ENCODE measurements at regions not wholly inside any gene's neighbourhood (a gene's known extent, or its start where the extent isn't known, plus 50 kb on each side); places are given as distances from the start of the nearest gene placed in this dataset.

DNA sequence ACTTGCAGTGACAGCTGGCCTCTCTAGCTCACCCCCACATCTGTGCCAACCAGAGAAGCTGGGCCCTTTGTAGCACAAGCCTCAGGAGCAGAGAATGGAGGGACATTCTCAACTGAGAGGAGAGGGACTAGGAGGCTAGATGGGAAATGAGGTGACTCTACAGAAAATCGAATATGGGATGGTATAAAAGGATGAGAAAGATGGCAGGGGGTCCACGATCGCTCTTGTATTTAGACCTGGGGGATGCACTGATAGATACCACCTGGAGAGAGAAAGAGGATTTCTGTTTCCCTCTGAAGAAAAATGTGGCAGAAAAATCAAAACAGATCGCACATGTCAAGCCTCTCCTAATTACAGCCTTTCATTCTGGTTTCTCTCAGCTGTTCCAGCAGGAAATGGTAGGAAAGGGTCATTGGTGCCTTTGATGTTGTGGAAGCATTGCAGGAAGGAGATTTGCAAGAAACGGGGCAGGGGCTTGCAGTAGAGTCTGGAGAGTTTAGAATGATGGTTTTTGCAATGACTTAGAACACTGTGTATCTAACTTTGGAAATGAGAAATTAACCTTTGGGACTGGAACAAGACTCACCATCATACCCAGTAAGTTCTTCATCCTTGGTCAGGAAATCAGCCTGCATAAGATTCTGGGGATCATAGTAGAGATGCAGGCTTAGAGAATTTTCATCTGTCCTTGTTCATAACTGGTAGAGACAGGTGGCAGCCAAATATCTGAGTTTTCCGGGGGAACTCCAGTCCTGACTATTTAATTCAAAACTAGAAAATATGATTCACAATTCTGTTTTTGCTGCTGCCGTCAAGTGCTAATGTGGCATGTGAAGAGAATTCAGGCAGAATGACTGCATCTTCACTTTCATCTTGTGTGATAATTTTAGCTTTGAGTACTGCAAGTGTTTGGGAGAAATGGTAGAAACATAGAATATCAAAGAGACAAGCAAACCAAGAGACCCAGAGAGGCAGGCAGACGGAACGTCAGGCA, 98.8 kb downstream of the DAD1 start:
- no peak for TF ChIP-seq CTCF (IDR thresholded peaks at IDR 0.05)

GRCh38 chr14:22489244-22489545, 99.8 kb downstream of the DAD1 start:
- Histone ChIP-seq H3K9me3 (ENCODE audit: control insufficient read depth, low read length) (no peaks in the 10 kb centered on the region), H3K4me1 (no peaks in the 10 kb centered on the region), H3K79me2 (no peaks in the 10 kb centered on the region), H3K4me2 (ENCODE audit: low read length) (no peak overlapping the region), H2AFZ (no peak overlapping the region), H3K27me3 (ENCODE audit: control insufficient read depth, insufficient read depth, low read length) (no peaks in the 10 kb centered on the region), H3K36me3 (ENCODE audit: control insufficient read depth, insufficient read depth, low read length) (no peaks in the 10 kb centered on the region), H3K27ac (no peak overlapping the region), H3K9ac (no peak overlapping the region), H3K4me3 (ENCODE audit: low read depth, low read length) (no peak overlapping the region)
- TF ChIP-seq CTCF (IDR thresholded peaks at IDR 0.05), result no peak

More for the DNA sequence above, 98.8 kb downstream of the DAD1 start:
- Histone ChIP-seq H3K9me3 (ENCODE audit: control insufficient read depth, low read length) (no peaks in the 10 kb centered on the region), H3K9ac (no peak overlapping the region), H3K4me2 (ENCODE audit: low read length) (no peak overlapping the region), H3K27ac (no peak overlapping the region), H2AFZ (no peak overlapping the region), H3K27me3 (ENCODE audit: control insufficient read depth, insufficient read depth, low read length) (no peaks in the 10 kb centered on the region), H3K4me1 (no peaks in the 10 kb centered on the region), H3K79me2 (no peaks in the 10 kb centered on the region), H3K4me3 (ENCODE audit: low read depth, low read length) (no peak overlapping the region), H3K36me3 (ENCODE audit: control insufficient read depth, insufficient read depth, low read length) (no peaks in the 10 kb centered on the region)

- Histone ChIP-seq H3K79me2 (no peaks in the 10 kb centered on the region), H3K4me3 (ENCODE audit: low read depth, low read length) (no peak overlapping the region), H3K4me1 (no peaks in the 10 kb centered on the region), H3K27ac (no peak overlapping the region), H3K9ac (no peak overlapping the region), H3K36me3 (ENCODE audit: control insufficient read depth, insufficient read depth, low read length) (no peaks in the 10 kb centered on the region), H2AFZ (no peak overlapping the region), H3K9me3 (ENCODE audit: control insufficient read depth, low read length) (no peaks in the 10 kb centered on the region), H3K27me3 (ENCODE audit: control insufficient read depth, insufficient read depth, low read length) (no peaks in the 10 kb centered on the region), H3K4me2 (ENCODE audit: low read length) (no peak overlapping the region)
- no peak for TF ChIP-seq CTCF (IDR thresholded peaks at IDR 0.05)
These were observed 100.3 kb downstream of the DAD1 start for GRCh38 chr14:22488522-22489243.

- Histone ChIP-seq H3K9me3 (ENCODE audit: control insufficient read depth, low read length) (no peaks in the 10 kb centered on the region), H2AFZ (no peak overlapping the region), H3K4me1 (no peaks in the 10 kb centered on the region), H3K27ac (no peak overlapping the region), H3K36me3 (ENCODE audit: control insufficient read depth, insufficient read depth, low read length) (no peaks in the 10 kb centered on the region), H3K4me2 (ENCODE audit: low read length) (no peak overlapping the region), H3K79me2 (no peaks in the 10 kb centered on the region), H3K27me3 (ENCODE audit: control insufficient read depth, insufficient read depth, low read length) (no peaks in the 10 kb centered on the region), H3K9ac (no peak overlapping the region), H3K4me3 (ENCODE audit: low read depth, low read length) (no peak overlapping the region)
- no peak for TF ChIP-seq CTCF (IDR thresholded peaks at IDR 0.05)
These were observed 101.1 kb downstream of the DAD1 start for GRCh38 chr14:22487941-22488340.
